ENCODE measurements at regions not wholly inside any gene's neighbourhood (a gene's known extent, or its start where the extent isn't known, plus 50 kb on each side); places are given as distances from the start of the nearest gene placed in this dataset.

- H3K27ac ChIP-seq, result no peak overlapping the region
Measured at GRCh38 chr2:12262681-12263436, 453.9 kb upstream of the TRIB2 start.

DNA sequence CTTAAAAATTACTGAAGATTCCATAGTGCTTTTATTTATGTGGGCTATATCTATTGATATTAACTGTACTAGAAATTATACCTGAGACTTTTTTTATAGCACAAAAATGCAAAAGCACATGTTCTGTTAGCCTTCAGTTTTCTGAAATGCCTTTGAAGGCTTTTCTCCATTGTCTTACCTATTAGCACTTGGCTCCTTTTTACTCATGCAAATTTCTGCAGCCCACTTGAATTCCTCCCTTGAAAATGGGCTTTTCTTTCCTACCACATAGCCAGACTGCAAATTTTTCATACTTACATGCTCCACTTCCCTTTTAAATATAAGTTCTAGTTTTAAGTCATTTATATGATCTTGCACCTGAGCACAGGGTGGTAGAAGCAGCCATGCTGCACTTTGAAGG, 453.0 kb upstream of the TRIB2 start:
- Histone ChIP-seq H3K27ac (no peak overlapping the region), H3K4me1 (no peaks in the 10 kb centered on the region), H3K36me3 (no peaks in the 10 kb centered on the region), H3K9me3 (no peaks in the 10 kb centered on the region), H3K9ac (ENCODE audit: low read depth in 2 of 2, low read length in 2 of 2) (no peak overlapping the region), H3K4me3 (no peak overlapping the region), H3K27me3 (no peaks in the 10 kb centered on the region)
- DNase-seq, result no peak
- intact Hi-C loops (cut with DNase I), result no loop called here
- TF ChIP-seq, protein P1, sequence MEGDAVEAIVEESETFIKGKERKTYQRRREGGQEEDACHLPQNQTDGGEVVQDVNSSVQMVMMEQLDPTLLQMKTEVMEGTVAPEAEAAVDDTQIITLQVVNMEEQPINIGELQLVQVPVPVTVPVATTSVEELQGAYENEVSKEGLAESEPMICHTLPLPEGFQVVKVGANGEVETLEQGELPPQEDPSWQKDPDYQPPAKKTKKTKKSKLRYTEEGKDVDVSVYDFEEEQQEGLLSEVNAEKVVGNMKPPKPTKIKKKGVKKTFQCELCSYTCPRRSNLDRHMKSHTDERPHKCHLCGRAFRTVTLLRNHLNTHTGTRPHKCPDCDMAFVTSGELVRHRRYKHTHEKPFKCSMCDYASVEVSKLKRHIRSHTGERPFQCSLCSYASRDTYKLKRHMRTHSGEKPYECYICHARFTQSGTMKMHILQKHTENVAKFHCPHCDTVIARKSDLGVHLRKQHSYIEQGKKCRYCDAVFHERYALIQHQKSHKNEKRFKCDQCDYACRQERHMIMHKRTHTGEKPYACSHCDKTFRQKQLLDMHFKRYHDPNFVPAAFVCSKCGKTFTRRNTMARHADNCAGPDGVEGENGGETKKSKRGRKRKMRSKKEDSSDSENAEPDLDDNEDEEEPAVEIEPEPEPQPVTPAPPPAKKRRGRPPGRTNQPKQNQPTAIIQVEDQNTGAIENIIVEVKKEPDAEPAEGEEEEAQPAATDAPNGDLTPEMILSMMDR (IDR thresholded peaks at IDR 0.05), result no peak

More at GRCh38 chr2:12262681-12263436, 453.9 kb upstream of the TRIB2 start:
- intact Hi-C loops (cut with DNase I), result no loop called here
- H3K36me3 ChIP-seq, result no peaks in the 10 kb centered on the region
- TF ChIP-seq, protein P1 (IDR thresholded peaks at IDR 0.05), result no peak
- DNase-seq, result no peak
- no peaks in the 10 kb centered on the region for H3K9me3 ChIP-seq
- no peak overlapping the region for H3K9ac ChIP-seq (ENCODE audit: low read depth in 2 of 2, low read length in 2 of 2)
- H3K27me3 ChIP-seq, result no peaks in the 10 kb centered on the region
- no peak overlapping the region for H3K4me3 ChIP-seq
- no peaks in the 10 kb centered on the region for H3K4me1 ChIP-seq

GRCh38 chr2:12264146-12264545, 452.6 kb upstream of the TRIB2 start:
- no peaks in the 10 kb centered on the region for H3K27me3 ChIP-seq
- H3K9me3 ChIP-seq, result no peaks in the 10 kb centered on the region
- H3K9ac ChIP-seq (ENCODE audit: low read depth in 2 of 2, low read length in 2 of 2), result no peak overlapping the region
- TF ChIP-seq, protein P1 (IDR thresholded peaks at IDR 0.05), result no peak
- no peaks in the 10 kb centered on the region for H3K4me1 ChIP-seq
- H3K4me3 ChIP-seq, result no peak overlapping the region
- no peaks in the 10 kb centered on the region for H3K36me3 ChIP-seq
- intact Hi-C loops (cut with DNase I), result no loop called here
- H3K27ac ChIP-seq, result no peak overlapping the region
- no peak for DNase-seq

DNA sequence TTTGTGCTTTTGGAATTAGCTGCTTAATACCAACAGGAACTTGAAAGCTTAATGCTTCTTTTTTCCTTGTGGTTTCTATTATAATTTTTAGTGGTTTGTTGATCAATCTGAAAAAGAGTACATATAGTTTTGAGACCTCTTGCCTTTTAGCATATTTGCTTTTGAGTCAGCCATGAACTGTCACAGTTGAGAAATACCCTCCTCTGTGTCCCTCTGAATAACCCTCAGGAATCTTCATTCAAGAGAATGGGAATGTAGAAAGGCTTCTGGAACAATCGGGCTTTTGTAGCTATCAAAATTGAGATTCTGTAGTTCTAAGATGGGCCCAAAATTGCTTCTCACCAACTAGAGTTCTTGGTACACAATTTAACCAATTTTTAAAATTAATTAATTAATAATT, 451.1 kb upstream of the TRIB2 start:
- no peak overlapping the region for H3K9ac ChIP-seq (ENCODE audit: low read depth in 2 of 2, low read length in 2 of 2)
- DNase-seq, result no peak
- intact Hi-C loops (cut with DNase I), result no loop called here
- H3K27ac ChIP-seq, result no peak overlapping the region
- no peak overlapping the region for H3K4me3 ChIP-seq
- H3K27me3 ChIP-seq, result no peaks in the 10 kb centered on the region
- TF ChIP-seq, protein P1 (IDR thresholded peaks at IDR 0.05), result no peak
- H3K9me3 ChIP-seq, result no peaks in the 10 kb centered on the region
- no peaks in the 10 kb centered on the region for H3K4me1 ChIP-seq
- H3K36me3 ChIP-seq, result no peaks in the 10 kb centered on the region

DNA sequence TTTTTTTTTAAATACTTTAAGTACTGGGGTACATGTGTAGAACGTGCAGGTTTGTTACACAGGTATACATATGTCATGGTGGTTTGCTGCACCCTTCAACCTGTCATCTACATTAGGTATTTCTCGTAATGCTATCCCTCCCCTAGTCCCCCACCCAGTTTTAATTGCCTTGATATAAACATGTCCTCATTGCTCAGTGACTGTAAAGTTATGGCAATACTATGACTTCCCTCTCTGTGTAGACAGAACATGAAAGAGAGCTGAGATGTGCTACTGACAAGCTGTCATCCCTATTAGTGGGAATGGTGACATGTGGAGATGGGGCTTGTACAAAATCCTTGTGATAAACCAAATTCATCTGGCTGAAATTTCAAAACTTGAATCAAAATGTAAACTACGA, 449.7 kb upstream of the TRIB2 start:
- no peak overlapping the region for H3K4me3 ChIP-seq
- H3K9ac ChIP-seq (ENCODE audit: low read depth in 2 of 2, low read length in 2 of 2), result no peak overlapping the region
- no peaks in the 10 kb centered on the region for H3K9me3 ChIP-seq
- no peaks in the 10 kb centered on the region for H3K4me1 ChIP-seq
- H3K27me3 ChIP-seq, result no peaks in the 10 kb centered on the region
- no peaks in the 10 kb centered on the region for H3K36me3 ChIP-seq
- DNase-seq, result no peak
- H3K27ac ChIP-seq, result no peak overlapping the region
- intact Hi-C loops (cut with DNase I), result no loop called here
- TF ChIP-seq, protein P1 (IDR thresholded peaks at IDR 0.05), result no peak

All from colonic mucosa (tissue), 4 donors.